Fibroblast of skin of scalp (primary cell): ENCODE measurements at regions not wholly inside any gene's neighbourhood (a gene's known extent, or its start where the extent isn't known, plus 50 kb on each side); places are given as distances from the start of the nearest gene placed in this dataset.
"Not testable (repeated sequence)": the region's sequence is repeated elsewhere in the genome, so short reads cannot be mapped to it uniquely, and the experiment has no call there.

Experiments
- DNase-seq: peaks from one replicate; pipeline ENCODE4 v3.0.0-alpha.2; 2013

- no peak for DNase-seq
Observed at GRCh38 chr6:69466979-69467570, 329.7 kb downstream of the LMBRD1 start.

GRCh38 chr6:69465866-69466265 lies 330.9 kb downstream of the LMBRD1 start:
- DNase-seq = no peak

- no peak for DNase-seq
Observed at GRCh38 chr6:69456086-69456485, 340.7 kb downstream of the LMBRD1 start.

- not testable (repeated sequence) for DNase-seq
Observed at GRCh38 chr6:69454619-69455018, 342.2 kb downstream of the LMBRD1 start.

DNA sequence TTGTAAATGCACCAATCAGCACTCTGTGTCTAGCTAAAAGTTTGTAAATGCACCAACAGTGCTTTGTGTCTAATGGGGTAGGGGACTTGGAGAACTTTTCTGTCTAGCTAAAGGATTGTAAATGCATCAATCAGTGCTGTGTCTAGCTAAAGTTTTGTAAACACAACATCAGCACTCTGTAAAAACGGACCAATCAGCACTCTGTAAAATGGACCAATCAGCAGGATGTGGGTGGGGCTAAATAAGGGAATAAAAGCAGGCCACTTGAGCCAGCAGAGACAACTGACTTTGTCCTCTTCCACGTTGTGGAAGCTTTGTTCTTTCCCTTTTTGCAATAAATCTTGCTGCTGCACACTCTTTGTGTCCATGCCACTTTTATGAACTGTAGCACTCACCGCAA lies 346.3 kb downstream of the LMBRD1 start:
- not testable (repeated sequence) for DNase-seq

- no peak for DNase-seq
Observed at GRCh38 chr6:69449887-69450286, 346.9 kb downstream of the LMBRD1 start.
